SK-N-MC (cell line): ENCODE measurements at regions not wholly inside any gene's neighbourhood (a gene's known extent, or its start where the extent isn't known, plus 50 kb on each side); places are given as distances from the start of the nearest gene placed in this dataset.

ENCODE experiments used
- EZH2 ChIP-seq: fragments of 200-600 bp; sonication (generic); IDR thresholded peaks from one replicate; pipeline ENCODE4 v1.6.1; 2017; ENCODE audit warnings: antibody characterized with exemption
- POLR2AphosphoS5 ChIP-seq: IDR thresholded peaks from 2 replicates; pipeline ENCODE4 v1.6.1; 2012; ENCODE audit warnings: mild to moderate bottlenecking, low read depth, low read length, borderline replicate concordance

DNA sequence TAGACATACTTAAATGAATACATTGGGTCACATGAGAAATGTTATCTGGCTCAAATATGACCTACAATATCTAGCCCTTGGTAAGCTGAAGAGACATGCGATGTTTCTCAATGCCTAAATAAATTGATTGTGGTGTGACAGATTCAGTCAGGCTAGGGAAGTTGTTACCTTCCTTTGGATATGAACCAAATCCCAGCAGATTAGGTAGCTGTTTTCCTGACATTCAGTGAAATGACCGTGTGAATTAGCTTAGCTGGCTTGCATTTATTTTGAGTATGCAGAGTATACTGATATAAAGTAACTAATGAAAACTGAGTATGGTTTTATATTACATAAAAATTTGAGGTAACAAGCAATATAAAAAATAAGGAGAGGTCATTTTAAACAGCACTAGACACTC is 288.2 kb downstream of the GJA1 start:
- no peak for TF ChIP-seq POLR2AphosphoS5
- TF ChIP-seq EZH2: no peak
